DOHH2 (cell line): ENCODE measurements at regions not wholly inside any gene's neighbourhood (a gene's known extent, or its start where the extent isn't known, plus 50 kb on each side); places are given as distances from the start of the nearest gene placed in this dataset.

Experiments
- CTCF ChIP-seq: fragments of 200-600 bp; sonication (generic); IDR thresholded peaks from one replicate; pipeline ENCODE4 v1.5.1; 2014; ENCODE audit warnings: antibody characterized with exemption, mild to moderate bottlenecking, low read depth, low read length; ENCODE audit not compliant: poor library complexity, severe bottlenecking
- EZH2phosphoT487 ChIP-seq: fragments of 200-600 bp; sonication (generic); IDR thresholded peaks from 2 replicates; pipeline ENCODE4 v1.6.1; 2017; ENCODE audit warnings: borderline replicate concordance, mild to moderate bottlenecking, antibody characterized with exemption, low read length, moderate library complexity, mixed read lengths

DNA sequence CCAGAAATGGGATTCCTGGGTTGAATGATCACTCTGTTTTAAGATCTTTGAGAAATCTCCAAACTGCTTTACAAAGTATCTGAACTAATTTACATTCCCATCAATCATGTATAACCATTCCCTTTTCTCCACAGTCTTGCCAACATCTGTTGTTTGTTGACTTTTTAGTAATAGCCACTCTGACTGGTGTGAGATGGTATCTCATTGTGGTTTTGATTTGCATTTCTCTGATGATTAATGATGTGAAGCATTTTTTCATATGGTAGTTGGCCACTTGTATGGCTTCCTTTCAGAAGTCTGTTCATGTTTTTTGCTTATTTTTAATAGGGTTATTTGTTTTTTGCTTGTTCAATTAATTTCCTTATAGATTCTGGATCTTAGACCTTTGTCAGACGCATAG is 211.8 kb upstream of the AVPR1A start:
- TF ChIP-seq CTCF (no peak), EZH2phosphoT487 (no peak)
